ENCODE measurements at regions not wholly inside any gene's neighbourhood (a gene's known extent, or its start where the extent isn't known, plus 50 kb on each side); places are given as distances from the start of the nearest gene placed in this dataset.
"Not testable (repeated sequence)": the region's sequence is repeated elsewhere in the genome, so short reads cannot be mapped to it uniquely, and the experiment has no call there.

GRCh38 chr7:153017223-153017622, 257.7 kb downstream of the ACTR3B start:
- no peak for DNase-seq

GRCh38 chr7:153021542-153021941, 262.0 kb downstream of the ACTR3B start:
- no peak for DNase-seq

GRCh38 chr7:153022475-153023193, 263.1 kb downstream of the ACTR3B start:
- no peak for DNase-seq

GRCh38 chr7:153023194-153023592, 263.6 kb downstream of the ACTR3B start:
- no peak for DNase-seq

GRCh38 chr7:153027210-153027609, 267.7 kb downstream of the ACTR3B start:
- no peak for DNase-seq

- no peak for DNase-seq
These were observed 268.4 kb downstream of the ACTR3B start for GRCh38 chr7:153027904-153028303.

GRCh38 chr7:153030976-153031375, 271.4 kb downstream of the ACTR3B start:
- no peak for DNase-seq

- DNase-seq, result no peak
These were observed 275.2 kb downstream of the ACTR3B start for GRCh38 chr7:153034791-153035190.

- DNase-seq, result no peak
These were observed 277.0 kb downstream of the ACTR3B start for GRCh38 chr7:153036396-153037063.

- DNase-seq, result no peak
These were observed 283.9 kb downstream of the ACTR3B start for GRCh38 chr7:153043440-153043839.

- no peak for DNase-seq
These were observed 285.4 kb downstream of the ACTR3B start for GRCh38 chr7:153044981-153045380.

GRCh38 chr7:153047079-153047959, 287.8 kb downstream of the ACTR3B start:
- no peak for DNase-seq

GRCh38 chr7:153052206-153052605, 292.7 kb downstream of the ACTR3B start:
- no peak for DNase-seq

- DNase-seq, result no peak
These were observed 302.5 kb downstream of the ACTR3B start for GRCh38 chr7:153061910-153062528.

- DNase-seq, result no peak
These were observed 305.5 kb downstream of the ACTR3B start for GRCh38 chr7:153065051-153065450.

GRCh38 chr7:153066711-153067110, 307.2 kb downstream of the ACTR3B start:
- DNase-seq, result no peak

- DNase-seq, result no peak
These were observed 310.6 kb downstream of the ACTR3B start for GRCh38 chr7:153070141-153070540.

GRCh38 chr7:153072806-153073205, 313.3 kb downstream of the ACTR3B start:
- DNase-seq, result no peak

- DNase-seq, result not testable (repeated sequence)
These were observed 316.7 kb downstream of the ACTR3B start for GRCh38 chr7:153076289-153076688.

- no peak for DNase-seq
These were observed 321.9 kb downstream of the ACTR3B start for GRCh38 chr7:153081496-153081895.

GRCh38 chr7:153084278-153084677, 324.7 kb downstream of the ACTR3B start:
- DNase-seq, result no peak

GRCh38 chr7:153087498-153087897, 327.9 kb downstream of the ACTR3B start:
- DNase-seq, result no peak

- DNase-seq, result no peak
These were observed 329.0 kb downstream of the ACTR3B start for GRCh38 chr7:153088601-153089000.

Data from DMS153 (cell line).